ENCODE measurements at regions not wholly inside any gene's neighbourhood (a gene's known extent, or its start where the extent isn't known, plus 50 kb on each side); places are given as distances from the start of the nearest gene placed in this dataset.

DNA sequence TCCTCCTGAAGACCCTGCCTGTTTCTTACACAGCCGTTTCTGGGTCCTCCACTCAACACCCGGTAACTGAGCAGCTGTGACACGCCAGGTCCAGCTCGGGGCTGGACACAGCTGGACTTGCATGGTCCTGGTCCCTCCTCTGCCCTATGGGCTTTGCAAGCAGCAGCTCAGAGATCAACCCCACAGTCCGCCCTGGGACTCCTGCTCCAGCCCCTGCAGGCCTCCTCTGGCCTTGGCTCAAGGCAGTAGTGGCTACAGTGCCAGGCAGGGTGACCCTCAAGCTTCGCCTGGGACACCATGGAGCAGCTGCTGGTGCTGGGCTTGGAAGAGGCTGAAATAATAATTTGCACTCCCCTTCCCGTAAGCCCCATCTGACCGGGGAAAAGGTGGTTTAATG is 66.1 kb upstream of the OLFM1 start:
- TF ChIP-seq SUZ12 (IDR thresholded peaks at IDR 0.05; ENCODE audit: extremely low read depth, insufficient read depth, insufficient read length) (no peak), ZNF274 (IDR thresholded peaks at IDR 0.05; ENCODE audit: low read depth, low read length) (no peak), YY1 (IDR thresholded peaks at IDR 0.05; ENCODE audit: insufficient read depth, insufficient read length) (no peak)
- Histone ChIP-seq H3K36me3 (ENCODE audit: insufficient read depth, insufficient read length, low read length) (no peaks in the 10 kb centered on the region), H3K27me3 (ENCODE audit: insufficient read depth, insufficient read length) (peaks cover 3% of the 10 kb centered on the region), H3K4me1 (ENCODE audit: insufficient read depth, insufficient read length) (peaks cover 16% of the 10 kb centered on the region), H3K9me3 (ENCODE audit: insufficient read depth, low read length) (no peaks in the 10 kb centered on the region; the same call in 1 of the 2 replicates), H3K4me3 (ENCODE audit: insufficient read length, low read depth) (no peak overlapping the region), H3K9ac (ENCODE audit: insufficient read length, low read depth) (no peak overlapping the region)
- no peak for DNase-seq (ENCODE audit: low read depth, low spot score)

- H3K9ac ChIP-seq (ENCODE audit: insufficient read length, low read depth): no peak overlapping the region
- H3K4me3 ChIP-seq (ENCODE audit: insufficient read length, low read depth): no peak overlapping the region
- H3K4me1 ChIP-seq (ENCODE audit: insufficient read depth, insufficient read length): peaks cover 16% of the 10 kb centered on the region
- H3K9me3 ChIP-seq (ENCODE audit: insufficient read depth, low read length): no peaks in the 10 kb centered on the region; the same call in 1 of the 2 replicates
- H3K27me3 ChIP-seq (ENCODE audit: insufficient read depth, insufficient read length): peaks cover 3% of the 10 kb centered on the region
- TF ChIP-seq YY1 (IDR thresholded peaks at IDR 0.05; ENCODE audit: insufficient read depth, insufficient read length) (no peak), SUZ12 (IDR thresholded peaks at IDR 0.05; ENCODE audit: extremely low read depth, insufficient read depth, insufficient read length) (no peak), ZNF274 (IDR thresholded peaks at IDR 0.05; ENCODE audit: low read depth, low read length) (no peak)
- no peaks in the 10 kb centered on the region for H3K36me3 ChIP-seq (ENCODE audit: insufficient read depth, insufficient read length, low read length)
- no peak for DNase-seq (ENCODE audit: low read depth, low spot score)
Observed at GRCh38 chr9:135022191-135022870, 65.1 kb upstream of the OLFM1 start.

GRCh38 chr9:135023088-135023785 is 64.2 kb upstream of the OLFM1 start:
- Histone ChIP-seq H3K36me3 (ENCODE audit: insufficient read depth, insufficient read length, low read length) (no peaks in the 10 kb centered on the region), H3K4me3 (ENCODE audit: insufficient read length, low read depth) (no peak overlapping the region), H3K9ac (ENCODE audit: insufficient read length, low read depth) (no peak overlapping the region), H3K4me1 (ENCODE audit: insufficient read depth, insufficient read length) (peaks cover 16% of the 10 kb centered on the region), H3K27me3 (ENCODE audit: insufficient read depth, insufficient read length) (peaks cover 3% of the 10 kb centered on the region), H3K9me3 (ENCODE audit: insufficient read depth, low read length) (no peaks in the 10 kb centered on the region; the same call in 1 of the 2 replicates)
- TF ChIP-seq YY1 (IDR thresholded peaks at IDR 0.05; ENCODE audit: insufficient read depth, insufficient read length): no peak
- no peak for TF ChIP-seq ZNF274 (IDR thresholded peaks at IDR 0.05; ENCODE audit: low read depth, low read length)
- TF ChIP-seq SUZ12 (IDR thresholded peaks at IDR 0.05; ENCODE audit: extremely low read depth, insufficient read depth, insufficient read length): no peak
- DNase-seq (ENCODE audit: low read depth, low spot score): no peak

- Histone ChIP-seq H3K27me3 (ENCODE audit: insufficient read depth, insufficient read length) (peaks cover 3% of the 10 kb centered on the region), H3K9me3 (ENCODE audit: insufficient read depth, low read length) (no peaks in the 10 kb centered on the region; the same call in 1 of the 2 replicates), H3K4me3 (ENCODE audit: insufficient read length, low read depth) (no peak overlapping the region), H3K36me3 (ENCODE audit: insufficient read depth, insufficient read length, low read length) (no peaks in the 10 kb centered on the region), H3K9ac (ENCODE audit: insufficient read length, low read depth) (no peak overlapping the region), H3K4me1 (ENCODE audit: insufficient read depth, insufficient read length) (peaks cover 16% of the 10 kb centered on the region)
- no peak for DNase-seq (ENCODE audit: low read depth, low spot score)
- TF ChIP-seq SUZ12 (IDR thresholded peaks at IDR 0.05; ENCODE audit: extremely low read depth, insufficient read depth, insufficient read length): no peak
- no peak for TF ChIP-seq YY1 (IDR thresholded peaks at IDR 0.05; ENCODE audit: insufficient read depth, insufficient read length)
- TF ChIP-seq ZNF274 (IDR thresholded peaks at IDR 0.05; ENCODE audit: low read depth, low read length): no peak
Observed at GRCh38 chr9:135023786-135024405, 63.6 kb upstream of the OLFM1 start.

DNA sequence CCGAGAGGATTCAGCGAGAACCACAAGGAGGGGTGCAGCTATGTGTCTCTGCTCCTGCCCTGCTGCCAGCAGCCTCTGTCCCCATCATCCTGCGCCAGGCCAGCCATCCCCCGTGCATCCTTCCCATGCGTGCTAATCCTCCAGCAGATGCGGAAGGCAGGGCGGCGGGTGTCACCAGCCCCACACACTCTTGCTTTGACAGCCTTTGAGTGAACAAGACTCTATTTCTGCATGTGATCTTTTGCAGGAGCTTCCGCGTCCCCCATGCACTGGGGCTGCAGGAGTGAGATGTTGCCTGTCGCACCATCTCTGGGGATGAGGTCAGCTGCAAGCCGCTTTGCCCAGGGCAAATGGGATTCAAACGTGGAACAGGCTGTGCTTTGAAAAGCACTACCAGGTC is 58.0 kb upstream of the OLFM1 start:
- no peaks in the 10 kb centered on the region for H3K9me3 ChIP-seq (ENCODE audit: insufficient read depth, low read length)
- no peak overlapping the region for H3K9ac ChIP-seq (ENCODE audit: insufficient read length, low read depth)
- H3K27me3 ChIP-seq (ENCODE audit: insufficient read depth, insufficient read length): no peaks in the 10 kb centered on the region
- TF ChIP-seq YY1 (IDR thresholded peaks at IDR 0.05; ENCODE audit: insufficient read depth, insufficient read length) (no peak), SUZ12 (IDR thresholded peaks at IDR 0.05; ENCODE audit: extremely low read depth, insufficient read depth, insufficient read length) (no peak), ZNF274 (IDR thresholded peaks at IDR 0.05; ENCODE audit: low read depth, low read length) (no peak)
- H3K4me3 ChIP-seq (ENCODE audit: insufficient read length, low read depth): no peak overlapping the region
- peaks cover 13% of the 10 kb centered on the region for H3K4me1 ChIP-seq (ENCODE audit: insufficient read depth, insufficient read length)
- no peak for DNase-seq (ENCODE audit: low read depth, low spot score)
- H3K36me3 ChIP-seq (ENCODE audit: insufficient read depth, insufficient read length, low read length): no peaks in the 10 kb centered on the region

- no peak overlapping the region for H3K9ac ChIP-seq (ENCODE audit: insufficient read length, low read depth)
Observed at GRCh38 chr9:135029871-135030565, 57.5 kb upstream of the OLFM1 start.

More at GRCh38 chr9:135029871-135030565, 57.5 kb upstream of the OLFM1 start:
- H3K9me3 ChIP-seq (ENCODE audit: insufficient read depth, low read length): no peaks in the 10 kb centered on the region
- no peak for DNase-seq (ENCODE audit: low read depth, low spot score)
- no peaks in the 10 kb centered on the region for H3K27me3 ChIP-seq (ENCODE audit: insufficient read depth, insufficient read length)
- H3K36me3 ChIP-seq (ENCODE audit: insufficient read depth, insufficient read length, low read length): no peaks in the 10 kb centered on the region
- no peak for TF ChIP-seq YY1 (IDR thresholded peaks at IDR 0.05; ENCODE audit: insufficient read depth, insufficient read length)
- no peak for TF ChIP-seq SUZ12 (IDR thresholded peaks at IDR 0.05; ENCODE audit: extremely low read depth, insufficient read depth, insufficient read length)
- TF ChIP-seq ZNF274 (IDR thresholded peaks at IDR 0.05; ENCODE audit: low read depth, low read length): no peak
- H3K4me3 ChIP-seq (ENCODE audit: insufficient read length, low read depth): no peak overlapping the region
- peaks cover 13% of the 10 kb centered on the region for H3K4me1 ChIP-seq (ENCODE audit: insufficient read depth, insufficient read length)

All from NT2/D1 (cell line).